ENCODE measurements at regions not wholly inside any gene's neighbourhood (a gene's known extent, or its start where the extent isn't known, plus 50 kb on each side); places are given as distances from the start of the nearest gene placed in this dataset.

- Histone ChIP-seq H3K27me3 (ENCODE audit: control insufficient read depth, insufficient read depth, low read length) (no peaks in the 10 kb centered on the region), H2AK5ac (ENCODE audit: low read depth, low read length) (no peak overlapping the region), H3K4ac (ENCODE audit: low read depth, low read length) (no peak overlapping the region), H2AFZ (replicated peaks; ENCODE audit: low read length, poor library complexity) (no peak overlapping the region), H3K14ac (replicated peaks; ENCODE audit: low read depth, low read length) (no peak overlapping the region), H4K91ac (ENCODE audit: insufficient read depth, low read depth, low read length) (no peak overlapping the region), H3K56ac (ENCODE audit: extremely low read depth, insufficient read depth, low read length) (no peak overlapping the region), H2BK20ac (ENCODE audit: low read depth, low read length) (no peak overlapping the region), H2BK120ac (ENCODE audit: low read depth, low read length) (no peak overlapping the region), H3K36me3 (ENCODE audit: control insufficient read depth, insufficient read depth, low read length) (no peaks in the 10 kb centered on the region), H3K9me3 (ENCODE audit: control insufficient read depth, insufficient read depth, low read length) (peaks cover 30% of the 10 kb centered on the region), H4K8ac (ENCODE audit: low read depth in 2 of 2, low read length in 2 of 2) (no peak overlapping the region), H3K4me3 (ENCODE audit: insufficient read depth, low read depth, low read length) (no peak overlapping the region), H2AK9ac (replicated peaks; ENCODE audit: low read depth, low read length, poor library complexity) (no peak overlapping the region), H3K79me1 (ENCODE audit: low read depth in 1 of 2, low read length in 2 of 2) (no peaks in the 10 kb centered on the region), H2BK15ac (ENCODE audit: low read depth, low read length) (no peak overlapping the region), H4K5ac (ENCODE audit: low read depth, low read length) (no peak overlapping the region), H2BK5ac (ENCODE audit: low read depth, low read length, poor library complexity, severe bottlenecking) (no peak overlapping the region), H3K4me2 (ENCODE audit: low read depth, low read length) (no peak overlapping the region), H3K9me1 (ENCODE audit: insufficient read depth, low read length) (no peaks in the 10 kb centered on the region), H4K20me1 (ENCODE audit: insufficient read depth, low read length) (no peaks in the 10 kb centered on the region), H3K23ac (ENCODE audit: low read depth, low read length) (no peak overlapping the region), H3K9ac (ENCODE audit: low read depth, low read length) (no peak overlapping the region), H3K4me1 (ENCODE audit: control insufficient read depth, insufficient read depth, low read length) (no peaks in the 10 kb centered on the region), H3K18ac (ENCODE audit: low read depth, low read length) (no peak overlapping the region), H3K27ac (ENCODE audit: insufficient read depth, low read length) (no peak overlapping the region)
- ChIA-PET POLR2A (ENCODE audit: unreplicated experiment) (no interaction called here), CTCF (no interaction called here)
- dilution Hi-C loops (cut with HindIII; ENCODE audit: low sequenced_read_pairs, unreplicated experiment) = no loop called here
- TF ChIP-seq MXI1 (IDR thresholded peaks at IDR 0.05; ENCODE audit: borderline replicate concordance, low read depth, low read length) (no peak), SMC3 (IDR thresholded peaks at IDR 0.05; ENCODE audit: low read depth, low read length) (no peak), CEBPB (IDR thresholded peaks at IDR 0.05; ENCODE audit: low read depth, low read length) (no peak)
- no TSS peak for BruUV-seq (replicated peaks)
- WGBS, 2 experiments (ENCODE audit: extremely low coverage in 2 of 2, insufficient read length in 1 of 2) = no CpG with 5 or more reads among the region's 3 CpGs
- DNase-seq (no peak), ATAC-seq (ENCODE audit: low read depth) (no peak)
- intact Hi-C loops (cut with micrococcal nuclease) = no loop called here
- in situ Hi-C loops (cut with MboI; ENCODE audit: low sequenced_read_pairs) = no loop called here
These were observed 491.3 kb downstream of the GLRX3 start for GRCh38 chr10:130627346-130628045.
